Lower lobe of right lung (tissue), 2 donors: ENCODE measurements at regions not wholly inside any gene's neighbourhood (a gene's known extent, or its start where the extent isn't known, plus 50 kb on each side); places are given as distances from the start of the nearest gene placed in this dataset.
"Not testable (repeated sequence)": the region's sequence is repeated elsewhere in the genome, so short reads cannot be mapped to it uniquely, and the experiment has no call there.

ENCODE experiments used
- ATAC-seq, 2 donors: fragments of 200-7000 bp; cut with Tn5 transposase; one replicate each; pipeline ENCODE4 v1.9.1; 2020 to 2022; ENCODE audit warnings: mild to moderate bottlenecking in 2 of 2, moderate library complexity in 2 of 2
- DNase-seq: peaks from one replicate; pipeline ENCODE4 v3.0.0-alpha.2; 2020
- H3K27ac ChIP-seq: fragments of 200-600 bp; one replicate; pipeline ENCODE4 v1.8.0; 2022
- H3K27me3 ChIP-seq: fragments of 200-600 bp; one replicate; pipeline ENCODE4 v1.8.0; 2022; ENCODE audit warnings: low read depth
- H3K36me3 ChIP-seq: fragments of 200-600 bp; one replicate; pipeline ENCODE4 v1.8.0; 2022; ENCODE audit warnings: mild to moderate bottlenecking
- H3K4me1 ChIP-seq: fragments of 200-600 bp; one replicate; pipeline ENCODE4 v1.8.0; 2022
- H3K4me3 ChIP-seq: fragments of 200-600 bp; one replicate; pipeline ENCODE4 v1.8.0; 2022; ENCODE audit warnings: mild to moderate bottlenecking
- H3K9me3 ChIP-seq: fragments of 200-600 bp; one replicate; pipeline ENCODE4 v1.8.0; 2022
- intact Hi-C: fragments of 100-400 bp; cut with DNase I; formaldehyde crosslinking; loops from one replicate; pipeline ENCODE4 v1.11.0; 2022
- TF ChIP-seq, protein P1 (sequence below): fragments of 200-600 bp; IDR thresholded peaks from one replicate; pipeline ENCODE4 v1.8.0; 2022; ENCODE audit warnings: antibody characterized with exemption, mild to moderate bottlenecking
- donor health status: DM: no; HTN: yes; CAD: no; lungs with severe emphysema.

- H3K27me3 ChIP-seq = no peaks in the 10 kb centered on the region
- no peaks in the 10 kb centered on the region for H3K9me3 ChIP-seq
- H3K36me3 ChIP-seq = no peaks in the 10 kb centered on the region
- no peak overlapping the region for H3K27ac ChIP-seq
- H3K4me3 ChIP-seq = no peak overlapping the region
- TF ChIP-seq, protein P1, sequence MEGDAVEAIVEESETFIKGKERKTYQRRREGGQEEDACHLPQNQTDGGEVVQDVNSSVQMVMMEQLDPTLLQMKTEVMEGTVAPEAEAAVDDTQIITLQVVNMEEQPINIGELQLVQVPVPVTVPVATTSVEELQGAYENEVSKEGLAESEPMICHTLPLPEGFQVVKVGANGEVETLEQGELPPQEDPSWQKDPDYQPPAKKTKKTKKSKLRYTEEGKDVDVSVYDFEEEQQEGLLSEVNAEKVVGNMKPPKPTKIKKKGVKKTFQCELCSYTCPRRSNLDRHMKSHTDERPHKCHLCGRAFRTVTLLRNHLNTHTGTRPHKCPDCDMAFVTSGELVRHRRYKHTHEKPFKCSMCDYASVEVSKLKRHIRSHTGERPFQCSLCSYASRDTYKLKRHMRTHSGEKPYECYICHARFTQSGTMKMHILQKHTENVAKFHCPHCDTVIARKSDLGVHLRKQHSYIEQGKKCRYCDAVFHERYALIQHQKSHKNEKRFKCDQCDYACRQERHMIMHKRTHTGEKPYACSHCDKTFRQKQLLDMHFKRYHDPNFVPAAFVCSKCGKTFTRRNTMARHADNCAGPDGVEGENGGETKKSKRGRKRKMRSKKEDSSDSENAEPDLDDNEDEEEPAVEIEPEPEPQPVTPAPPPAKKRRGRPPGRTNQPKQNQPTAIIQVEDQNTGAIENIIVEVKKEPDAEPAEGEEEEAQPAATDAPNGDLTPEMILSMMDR = no peak
- intact Hi-C loops = no loop called here
- no peak for ATAC-seq
- no peak for DNase-seq
- H3K4me1 ChIP-seq = no peaks in the 10 kb centered on the region
These were observed 632.0 kb upstream of the AMELY start for GRCh38 chrY:7543506-7543905.

DNA sequence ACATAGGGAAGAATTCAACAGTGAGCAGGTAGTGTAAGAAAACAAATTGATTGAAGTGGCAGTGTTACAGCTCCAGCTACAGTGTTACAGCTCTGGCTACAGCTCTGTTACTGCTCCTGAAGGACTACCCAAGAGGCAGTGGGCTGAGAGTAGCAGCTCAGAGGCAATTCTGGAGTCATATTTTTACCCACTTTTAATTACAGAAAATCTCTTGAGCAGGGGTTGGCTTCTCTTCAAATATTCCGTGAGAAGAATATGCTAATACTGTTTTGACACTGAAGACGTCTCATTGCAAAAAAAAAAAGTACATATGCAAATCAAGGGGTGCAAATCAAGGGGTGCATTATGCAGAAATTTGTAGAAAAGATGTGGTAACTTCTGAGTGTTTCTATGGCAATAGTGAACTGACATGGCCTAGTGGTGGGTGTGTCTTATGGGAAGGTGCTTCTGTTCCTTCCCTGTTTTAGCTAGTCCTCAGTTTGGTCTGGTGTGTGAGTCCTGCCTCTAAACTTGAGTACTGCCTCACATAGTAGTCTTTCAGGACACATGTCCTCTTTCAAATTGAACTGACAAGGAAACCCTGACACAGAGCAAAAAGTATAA lies 630.8 kb upstream of the AMELY start:
- ATAC-seq (no peak), DNase-seq (no peak)
- intact Hi-C loops = no loop called here
- Histone ChIP-seq H3K27ac (no peak overlapping the region), H3K4me1 (no peaks in the 10 kb centered on the region), H3K36me3 (no peaks in the 10 kb centered on the region), H3K4me3 (no peak overlapping the region), H3K9me3 (no peaks in the 10 kb centered on the region), H3K27me3 (no peaks in the 10 kb centered on the region)
- TF ChIP-seq, protein P1 = no peak

GRCh38 chrY:7529396-7529795 lies 617.8 kb upstream of the AMELY start:
- TF ChIP-seq, protein P1 = no peak
- ATAC-seq (no peak), DNase-seq (no peak)
- no peaks in the 10 kb centered on the region for H3K9me3 ChIP-seq
- intact Hi-C loops = no loop called here
- no peaks in the 10 kb centered on the region for H3K4me1 ChIP-seq
- H3K27me3 ChIP-seq = no peaks in the 10 kb centered on the region
- no peaks in the 10 kb centered on the region for H3K36me3 ChIP-seq
- H3K27ac ChIP-seq = no peak overlapping the region
- no peak overlapping the region for H3K4me3 ChIP-seq

GRCh38 chrY:7527568-7527967 lies 616.0 kb upstream of the AMELY start:
- H3K36me3 ChIP-seq, H3K4me3 ChIP-seq, ATAC-seq, intact Hi-C loops, H3K9me3 ChIP-seq, H3K27me3 ChIP-seq, H3K27ac ChIP-seq, DNase-seq, H3K4me1 ChIP-seq: not testable (repeated sequence)

- ATAC-seq = no peak
- H3K4me3 ChIP-seq = no peak overlapping the region
- intact Hi-C loops = no loop called here
These were observed 606.8 kb upstream of the AMELY start for GRCh38 chrY:7518387-7518786.

DNA sequence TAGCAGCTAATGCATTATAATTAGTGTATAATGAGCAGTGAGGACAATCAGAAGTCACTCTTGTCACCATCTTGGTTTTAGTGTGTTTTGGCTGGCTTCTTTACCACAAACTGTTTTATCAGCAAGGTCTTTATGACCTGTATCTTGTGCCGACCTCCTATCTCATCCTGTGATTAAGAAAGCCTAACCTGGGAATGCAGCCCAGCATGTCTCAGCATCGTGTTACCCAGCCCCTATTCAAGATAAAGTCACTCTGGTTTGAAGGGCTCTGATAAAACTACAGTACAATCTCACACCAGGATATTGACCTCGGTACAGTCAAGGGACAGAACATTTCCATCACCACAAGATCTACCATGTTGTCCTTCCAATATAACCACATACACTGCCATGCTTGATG lies 604.7 kb upstream of the AMELY start:
- H3K36me3 ChIP-seq = no peaks in the 10 kb centered on the region
- H3K9me3 ChIP-seq = no peaks in the 10 kb centered on the region
- TF ChIP-seq, protein P1 = no peak
- intact Hi-C loops = no loop called here
- H3K27ac ChIP-seq = no peak overlapping the region
- DNase-seq (no peak), ATAC-seq (no peak)
- no peak overlapping the region for H3K4me3 ChIP-seq
- no peaks in the 10 kb centered on the region for H3K27me3 ChIP-seq
- no peaks in the 10 kb centered on the region for H3K4me1 ChIP-seq

More at GRCh38 chrY:7518387-7518786, 606.8 kb upstream of the AMELY start:
- TF ChIP-seq, protein P1 = no peak
- no peaks in the 10 kb centered on the region for H3K27me3 ChIP-seq
- no peak for DNase-seq
- H3K27ac ChIP-seq = no peak overlapping the region
- no peaks in the 10 kb centered on the region for H3K4me1 ChIP-seq
- no peaks in the 10 kb centered on the region for H3K36me3 ChIP-seq
- H3K9me3 ChIP-seq = no peaks in the 10 kb centered on the region
